Thymus (tissue), 11 donors: ENCODE measurements at regions not wholly inside any gene's neighbourhood (a gene's known extent, or its start where the extent isn't known, plus 50 kb on each side); places are given as distances from the start of the nearest gene placed in this dataset.
"Not testable (repeated sequence)": the region's sequence is repeated elsewhere in the genome, so short reads cannot be mapped to it uniquely, and the experiment has no call there.

Source experiments
- DNase-seq, 9 donors: peaks; one replicate each; pipeline ENCODE4 v3.0.0-alpha.2; 2013; ENCODE audit warnings: low spot score in 9 of 9, low read depth in 6 of 9, missing footprints in 1 of 9
- H3K27ac ChIP-seq, 2 donors: one replicate each; pipeline ENCODE4 v1.5.1; 2013; ENCODE audit warnings: control low read depth in 1 of 2, low read depth in 1 of 2, low read length in 1 of 2, mild to moderate bottlenecking in 1 of 2, moderate library complexity in 1 of 2
- H3K27me3 ChIP-seq, 2 donors: one replicate each; pipeline ENCODE4 v1.5.1; 2013; ENCODE audit warnings: low read length in 1 of 2; ENCODE audit not compliant: control insufficient read depth in 2 of 2, insufficient read depth in 1 of 2
- H3K36me3 ChIP-seq, 2 donors: one replicate each; pipeline ENCODE4 v1.5.1; 2013; ENCODE audit warnings: low read length in 1 of 2, mild to moderate bottlenecking in 1 of 2, moderate library complexity in 1 of 2; ENCODE audit not compliant: control insufficient read depth in 2 of 2, insufficient read depth in 2 of 2
- H3K4me1 ChIP-seq, 2 donors: one replicate each; pipeline ENCODE4 v1.5.1; 2013; ENCODE audit warnings: low read length in 2 of 2; ENCODE audit not compliant: control insufficient read depth in 2 of 2, insufficient read depth in 2 of 2
- H3K4me3 ChIP-seq, 2 donors: one replicate each; pipeline ENCODE4 v1.5.1; 2013; ENCODE audit warnings: low read length in 2 of 2, control low read depth in 1 of 2, mild to moderate bottlenecking in 1 of 2
- H3K9me3 ChIP-seq, 2 donors: one replicate each; pipeline ENCODE4 v1.5.1; 2013; ENCODE audit warnings: low read length in 1 of 2, mild to moderate bottlenecking in 1 of 2; ENCODE audit not compliant: control insufficient read depth in 2 of 2, insufficient read depth in 1 of 2
- whole genome bisulfite sequencing: extraction: QIAGEN DNeasy Blood & Tissue Kit; methylation state at CpG from one replicate; pipeline ENCODE4 v1.1.7; 2013; 5-methylcytosine and 5-hydroxymethylcytosine counted together
- donor health status: healthy.

DNA sequence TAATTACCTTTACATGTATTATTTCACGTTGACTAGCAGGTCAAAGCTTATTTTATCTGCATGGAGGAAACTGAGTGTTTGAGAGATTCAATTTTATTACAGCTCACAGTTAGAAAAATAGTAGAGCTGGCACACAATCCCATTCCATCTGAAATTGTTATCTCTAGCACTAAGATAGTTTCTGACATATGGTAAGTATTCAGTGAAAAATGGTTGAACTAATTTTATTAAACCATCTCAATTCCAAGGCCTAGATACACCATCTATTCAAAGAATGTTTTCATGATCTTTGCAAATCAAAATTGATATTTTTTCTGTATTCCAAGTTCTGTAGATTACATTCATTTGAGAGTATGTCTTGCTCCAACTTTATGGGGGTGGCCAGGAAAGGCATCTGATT, 125.4 kb upstream of the FAT3 start:
- Histone ChIP-seq H3K36me3 (no peaks in the 10 kb centered on the region), H3K4me3 (no peak overlapping the region), H3K27me3 (no peaks in the 10 kb centered on the region), H3K27ac (no peak overlapping the region), H3K9me3 (no peaks in the 10 kb centered on the region), H3K4me1 (no peaks in the 10 kb centered on the region)
- WGBS, result 85% methylated on average over 1 of the region's 1 CpG
- DNase-seq, result no peak

DNA sequence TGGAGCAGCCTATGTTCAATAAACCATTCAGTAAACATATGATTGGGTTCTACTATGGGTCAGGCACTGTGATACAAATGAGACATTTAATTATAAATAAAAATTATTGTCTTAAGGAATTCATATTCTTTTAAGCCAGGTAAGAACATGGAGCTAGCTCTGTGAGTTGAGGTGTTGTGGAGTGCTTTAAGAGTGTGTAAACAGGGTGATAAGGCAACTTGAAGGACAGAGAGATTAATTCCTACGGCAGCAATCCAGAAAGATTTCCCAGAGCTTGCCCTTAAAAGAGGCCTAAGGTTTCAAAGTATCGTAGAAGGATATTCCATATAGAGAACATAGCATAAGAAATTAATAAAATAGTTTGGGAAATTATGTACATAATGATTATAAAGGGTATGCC, 126.4 kb upstream of the FAT3 start:
- no peak overlapping the region for H3K27ac ChIP-seq
- no peaks in the 10 kb centered on the region for H3K27me3 ChIP-seq
- 91% methylated on average over 2 of the region's 2 CpGs for WGBS
- H3K4me3 ChIP-seq, result no peak overlapping the region
- DNase-seq, result no peak
- H3K9me3 ChIP-seq, result no peaks in the 10 kb centered on the region
- no peaks in the 10 kb centered on the region for H3K4me1 ChIP-seq
- H3K36me3 ChIP-seq, result no peaks in the 10 kb centered on the region

DNA sequence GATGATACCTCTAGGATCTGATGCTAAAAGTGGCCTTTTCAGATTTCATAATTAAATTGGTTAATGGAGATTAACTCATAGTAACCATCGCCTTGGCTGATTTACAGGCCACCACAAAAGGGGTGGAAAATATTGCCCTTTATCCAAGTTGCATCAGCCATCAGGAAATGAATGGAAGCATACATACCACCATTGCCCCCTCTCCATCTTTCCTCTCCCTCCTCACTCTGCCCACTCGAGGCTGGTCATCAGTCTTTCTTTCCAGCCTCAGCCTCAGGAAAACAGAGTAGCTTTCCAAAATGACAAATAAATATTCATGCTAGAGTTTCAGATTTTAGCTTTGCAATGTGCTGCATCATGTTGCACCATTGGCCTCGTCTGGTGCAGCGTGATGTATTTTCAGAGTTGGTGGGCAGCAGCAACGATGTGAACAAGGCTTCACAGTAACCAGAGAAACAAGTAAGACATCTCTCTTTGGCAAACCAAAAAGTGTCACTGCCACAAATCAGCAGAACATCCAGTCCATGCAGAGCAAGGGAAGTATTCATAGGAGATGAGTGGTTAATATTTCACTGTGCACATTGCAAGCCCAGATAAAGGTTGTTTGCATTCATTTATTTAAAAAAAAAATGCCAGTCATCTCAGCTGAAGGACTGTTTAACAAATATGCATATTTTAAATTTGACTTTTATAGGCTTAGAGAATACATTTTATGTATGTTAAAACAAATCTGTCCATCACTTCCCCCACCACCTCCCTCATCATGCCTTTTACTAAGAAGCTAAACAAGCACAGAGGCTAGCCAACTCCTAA, 136.7 kb upstream of the FAT3 start:
- peaks cover 0 to 3% of the 10 kb centered on the region in 2 donors for H3K9me3 ChIP-seq
- no peaks in the 10 kb centered on the region for H3K36me3 ChIP-seq
- no peaks in the 10 kb centered on the region for H3K27me3 ChIP-seq
- no peaks in the 10 kb centered on the region for H3K4me1 ChIP-seq
- H3K27ac ChIP-seq, result no peak overlapping the region
- no peak for DNase-seq
- H3K4me3 ChIP-seq, result no peak overlapping the region
- 86% methylated on average over 5 of the region's 5 CpGs for WGBS

DNA sequence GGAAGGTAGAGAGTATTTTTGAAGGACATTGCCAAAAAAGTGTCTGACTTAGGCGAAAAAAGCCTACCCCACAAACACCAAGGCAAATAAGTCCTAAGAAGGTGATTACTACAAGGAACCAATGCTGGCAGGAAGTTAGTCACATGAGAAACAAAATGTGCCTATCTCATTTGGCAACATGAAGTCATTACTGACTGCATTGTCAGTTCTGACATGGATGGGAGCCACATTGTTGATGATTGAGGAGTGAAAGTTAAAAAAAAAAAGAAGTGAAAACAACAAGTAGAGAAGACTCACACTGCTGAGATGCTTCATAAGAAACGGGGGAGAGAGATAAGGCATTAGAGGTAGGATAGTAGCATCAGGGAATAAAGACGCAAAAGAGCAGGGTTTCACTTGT, 141.5 kb upstream of the FAT3 start:
- Histone ChIP-seq H3K36me3 (no peaks in the 10 kb centered on the region), H3K27ac (no peak overlapping the region), H3K4me1 (no peaks in the 10 kb centered on the region), H3K9me3 (peaks cover 0 to 3% of the 10 kb centered on the region in 2 donors), H3K27me3 (no peaks in the 10 kb centered on the region), H3K4me3 (no peak overlapping the region)
- DNase-seq, result no peak
- WGBS, result 79% methylated on average over 3 of the region's 3 CpGs

DNA sequence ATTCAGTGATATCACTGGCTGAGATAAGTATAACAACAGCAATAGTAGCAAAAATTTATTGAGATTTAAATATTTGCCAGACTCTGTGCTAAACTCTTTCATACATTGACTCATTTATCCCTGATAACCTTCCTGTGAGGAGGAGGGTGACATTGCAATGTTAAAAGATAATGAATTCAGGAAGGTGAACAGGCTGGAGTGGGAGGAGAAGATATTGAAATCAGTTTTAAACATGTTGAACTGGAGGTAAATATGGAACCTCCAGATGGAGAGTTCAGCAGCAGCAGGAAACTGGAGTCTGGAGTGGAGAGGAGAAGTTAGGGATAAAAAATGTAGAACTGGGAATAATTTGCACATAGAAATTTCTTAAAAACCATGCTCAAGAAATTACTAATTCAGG, 142.0 kb upstream of the FAT3 start:
- Histone ChIP-seq H3K27me3 (no peaks in the 10 kb centered on the region), H3K4me3 (no peak overlapping the region), H3K4me1 (no peaks in the 10 kb centered on the region), H3K36me3 (no peaks in the 10 kb centered on the region), H3K27ac (no peak overlapping the region), H3K9me3 (peaks cover 0 to 1% of the 10 kb centered on the region in 2 donors)
- no peak for DNase-seq

DNA sequence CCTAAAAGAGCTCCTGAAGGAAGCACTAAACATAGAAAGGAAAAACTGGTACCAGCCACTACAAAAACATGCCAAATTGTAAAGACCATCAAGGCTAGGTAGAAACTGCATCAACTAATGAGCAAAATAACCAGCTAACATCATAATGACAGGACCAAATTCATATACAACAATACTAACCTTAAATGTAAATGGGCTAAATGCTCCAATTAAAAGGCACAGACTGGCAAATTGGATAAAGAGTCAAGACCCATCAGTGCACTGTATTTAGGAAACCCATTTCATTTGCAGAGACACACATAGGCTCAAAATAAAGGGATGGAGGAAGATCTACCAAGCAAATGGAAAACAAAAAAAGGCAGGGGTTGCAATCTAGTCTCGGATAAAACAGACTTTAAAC, 150.1 kb upstream of the FAT3 start:
- not testable (repeated sequence) for H3K4me3 ChIP-seq, DNase-seq, H3K4me1 ChIP-seq, H3K27ac ChIP-seq, H3K9me3 ChIP-seq, H3K27me3 ChIP-seq, H3K36me3 ChIP-seq
- 96% methylated on average over 1 of the region's 1 CpG for WGBS

DNA sequence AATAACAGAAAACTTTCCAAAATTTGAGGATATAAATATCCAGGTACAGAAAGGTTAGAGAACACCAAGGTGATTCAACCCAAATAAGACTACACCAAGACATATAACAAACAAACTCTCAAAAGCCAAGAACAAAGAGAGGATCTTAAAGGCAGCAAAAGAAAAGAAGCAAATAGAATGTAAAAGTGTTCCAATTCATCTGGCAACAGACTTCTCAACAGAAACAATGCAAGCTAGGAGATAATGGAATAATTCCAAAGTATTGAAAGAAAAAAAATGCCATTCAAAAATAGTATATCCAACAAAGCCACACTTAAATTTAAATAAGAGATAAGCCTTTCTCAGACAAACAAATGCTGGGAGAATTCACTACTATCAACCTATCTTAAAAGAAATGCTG, 153.0 kb upstream of the FAT3 start:
- Histone ChIP-seq H3K27ac (no peak overlapping the region), H3K4me1 (no peaks in the 10 kb centered on the region), H3K4me3 (no peak overlapping the region), H3K36me3 (no peaks in the 10 kb centered on the region), H3K9me3 (peaks cover 0 to 4% of the 10 kb centered on the region in 2 donors), H3K27me3 (no peaks in the 10 kb centered on the region)
- no peak for DNase-seq

DNA sequence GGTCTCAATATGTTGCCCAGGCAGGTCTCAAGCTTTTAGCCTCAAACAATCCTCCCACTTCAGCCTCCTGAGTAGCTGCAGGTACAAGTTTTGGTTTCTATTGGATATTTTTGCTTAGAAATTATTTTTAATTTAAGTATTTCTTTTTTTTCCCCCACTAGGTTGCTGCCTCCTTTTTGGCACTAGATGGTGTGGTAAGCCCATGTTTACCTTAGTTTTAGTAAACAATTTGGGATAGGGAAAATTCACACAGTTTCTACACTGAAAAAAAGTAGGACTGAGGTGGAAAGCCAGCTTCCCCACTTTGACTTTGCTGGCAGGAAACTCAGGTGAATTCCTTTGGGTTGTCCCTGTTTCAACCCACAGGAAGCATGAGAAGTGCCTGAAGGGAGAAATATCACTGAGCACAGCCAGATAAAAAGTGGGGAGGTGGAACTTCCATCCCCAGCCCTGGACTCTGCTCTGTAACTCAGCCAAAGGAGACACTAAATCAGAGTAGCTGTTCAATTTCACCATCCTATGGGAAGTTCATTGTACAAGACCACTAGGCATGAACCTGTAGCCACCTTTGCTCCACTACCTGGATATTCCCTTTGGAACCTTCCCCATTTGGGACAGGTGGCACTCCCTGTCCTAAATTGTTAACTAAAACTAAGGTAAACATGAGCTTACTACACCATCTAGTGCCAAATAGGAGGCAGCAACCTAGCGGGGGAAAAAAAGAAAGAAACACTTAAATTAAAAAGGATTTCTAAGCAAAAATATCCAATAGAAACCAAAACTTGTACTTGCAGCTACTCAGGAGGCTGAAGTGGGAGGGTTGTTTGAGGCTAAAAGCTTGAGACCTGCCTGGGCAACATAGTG, 154.4 kb upstream of the FAT3 start:
- H3K4me1 ChIP-seq, result no peaks in the 10 kb centered on the region
- peaks cover 0 to 4% of the 10 kb centered on the region in 2 donors for H3K9me3 ChIP-seq
- H3K36me3 ChIP-seq, result no peaks in the 10 kb centered on the region
- H3K27me3 ChIP-seq, result no peaks in the 10 kb centered on the region
- no peak overlapping the region for H3K4me3 ChIP-seq
- H3K27ac ChIP-seq, result no peak overlapping the region
- DNase-seq, result no peak
- 100% methylated on average over 1 of the region's 1 CpG for WGBS

DNA sequence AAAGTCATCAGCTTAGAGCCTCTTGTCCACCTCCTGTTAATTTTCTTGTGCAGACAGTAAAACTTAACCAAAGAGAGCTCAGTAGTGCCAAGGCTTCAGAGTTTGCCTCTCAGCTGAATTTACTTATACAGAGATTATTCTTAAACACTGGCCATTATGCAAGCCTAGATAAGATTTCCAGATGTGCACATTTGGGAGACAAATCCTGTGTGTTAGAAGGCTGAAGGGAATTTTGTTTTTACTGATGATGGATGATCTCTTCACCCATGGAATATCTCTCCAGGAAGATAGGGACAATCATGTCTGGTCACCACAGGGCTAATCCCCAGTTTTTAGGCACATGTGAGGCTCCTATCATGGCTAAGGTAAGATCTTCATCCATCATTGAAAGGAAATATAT, 157.6 kb upstream of the FAT3 start:
- no peak for DNase-seq
- Histone ChIP-seq H3K36me3 (no peaks in the 10 kb centered on the region), H3K27me3 (no peaks in the 10 kb centered on the region), H3K27ac (no peak overlapping the region), H3K4me3 (no peak overlapping the region), H3K4me1 (no peaks in the 10 kb centered on the region), H3K9me3 (peaks cover 0 to 4% of the 10 kb centered on the region in 2 donors)
